OCI-LY3 (cell line): ENCODE measurements at regions not wholly inside any gene's neighbourhood (a gene's known extent, or its start where the extent isn't known, plus 50 kb on each side); places are given as distances from the start of the nearest gene placed in this dataset.

Source experiments
- EZH2phosphoT487 ChIP-seq: fragments of 200-600 bp; shearing (Covaris generic); IDR thresholded peaks from 2 replicates; pipeline ENCODE4 v1.6.1; 2018; ENCODE audit warnings: antibody characterized with exemption, mixed run types, low read depth
- TF ChIP-seq, protein P1 (sequence below): fragments of 200-600, 300-600 bp; sonication (generic); IDR thresholded peaks from 2 replicates; pipeline ENCODE4 v1.5.1; 2014; ENCODE audit warnings: antibody characterized with exemption, low read length, low read depth

DNA sequence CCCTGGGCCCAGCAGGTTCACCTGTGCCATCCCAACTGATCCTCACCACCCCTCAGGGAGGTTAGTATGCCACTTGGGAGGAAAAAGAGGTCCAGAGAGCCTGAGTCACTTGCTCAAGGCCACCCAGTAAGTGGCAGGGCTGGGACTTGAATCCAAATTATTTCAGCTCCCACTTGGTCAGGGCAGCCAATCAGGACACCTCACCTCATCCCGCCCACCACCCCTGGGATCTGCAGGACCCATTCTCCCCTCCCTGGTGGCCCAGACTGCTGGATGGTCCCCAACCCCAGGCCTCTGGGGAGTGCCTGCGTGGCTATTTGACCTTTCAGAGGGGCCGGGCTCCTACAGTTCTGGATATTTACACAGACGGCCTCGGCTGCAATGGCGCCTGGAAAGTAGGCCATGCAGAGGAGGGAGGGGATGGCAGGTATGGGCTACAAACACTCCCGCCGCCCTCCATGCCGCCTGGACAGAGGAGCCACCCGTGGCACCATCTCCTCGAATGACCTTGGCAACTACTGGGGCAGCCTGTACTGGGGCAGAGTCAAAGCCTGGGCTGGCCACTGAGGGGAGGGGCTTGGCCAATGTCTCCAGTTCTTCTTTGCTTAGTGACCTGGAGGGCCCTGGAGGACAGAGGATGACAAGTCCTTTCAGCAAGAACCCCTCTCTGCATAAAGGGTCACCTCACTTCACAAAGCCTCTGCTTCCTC, 153.6 kb upstream of the LINGO1 start:
- TF ChIP-seq, protein P1, sequence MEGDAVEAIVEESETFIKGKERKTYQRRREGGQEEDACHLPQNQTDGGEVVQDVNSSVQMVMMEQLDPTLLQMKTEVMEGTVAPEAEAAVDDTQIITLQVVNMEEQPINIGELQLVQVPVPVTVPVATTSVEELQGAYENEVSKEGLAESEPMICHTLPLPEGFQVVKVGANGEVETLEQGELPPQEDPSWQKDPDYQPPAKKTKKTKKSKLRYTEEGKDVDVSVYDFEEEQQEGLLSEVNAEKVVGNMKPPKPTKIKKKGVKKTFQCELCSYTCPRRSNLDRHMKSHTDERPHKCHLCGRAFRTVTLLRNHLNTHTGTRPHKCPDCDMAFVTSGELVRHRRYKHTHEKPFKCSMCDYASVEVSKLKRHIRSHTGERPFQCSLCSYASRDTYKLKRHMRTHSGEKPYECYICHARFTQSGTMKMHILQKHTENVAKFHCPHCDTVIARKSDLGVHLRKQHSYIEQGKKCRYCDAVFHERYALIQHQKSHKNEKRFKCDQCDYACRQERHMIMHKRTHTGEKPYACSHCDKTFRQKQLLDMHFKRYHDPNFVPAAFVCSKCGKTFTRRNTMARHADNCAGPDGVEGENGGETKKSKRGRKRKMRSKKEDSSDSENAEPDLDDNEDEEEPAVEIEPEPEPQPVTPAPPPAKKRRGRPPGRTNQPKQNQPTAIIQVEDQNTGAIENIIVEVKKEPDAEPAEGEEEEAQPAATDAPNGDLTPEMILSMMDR: no peak
- no peak for TF ChIP-seq EZH2phosphoT487
